GM08714 (cell line): ENCODE measurements at regions not wholly inside any gene's neighbourhood (a gene's known extent, or its start where the extent isn't known, plus 50 kb on each side); places are given as distances from the start of the nearest gene placed in this dataset.

Experiments used
- H3K4me3 ChIP-seq: fragments of 200-500 bp; sonication (Bioruptor generic); 2 replicates; pipeline ENCODE4 v1.5.1; 2014; ENCODE audit warnings: mild to moderate bottlenecking, low read length, inconsistent platforms
- ZNF274 ChIP-seq: IDR thresholded peaks from 2 replicates; pipeline ENCODE4 v1.6.1; 2012; ENCODE audit warnings: mild to moderate bottlenecking, low read depth, low read length

- TF ChIP-seq ZNF274 = no peak
- no peak overlapping the region for H3K4me3 ChIP-seq
Measured at GRCh38 chr6:169972736-169973135, 221.3 kb downstream of the ERMARD start.

- no peak overlapping the region for H3K4me3 ChIP-seq
- no peak for TF ChIP-seq ZNF274
Measured at GRCh38 chr6:169972101-169972651, 220.8 kb downstream of the ERMARD start.

- no peak for TF ChIP-seq ZNF274
- no peak overlapping the region for H3K4me3 ChIP-seq
Measured at GRCh38 chr6:169971081-169971861, 219.8 kb downstream of the ERMARD start.

- H3K4me3 ChIP-seq = no peak overlapping the region
- no peak for TF ChIP-seq ZNF274
Measured at GRCh38 chr6:169970306-169970988, 219.0 kb downstream of the ERMARD start.

- no peak overlapping the region for H3K4me3 ChIP-seq
- TF ChIP-seq ZNF274 = no peak
Measured at GRCh38 chr6:169969372-169970099, 218.1 kb downstream of the ERMARD start.

GRCh38 chr6:169968541-169969270 lies 217.3 kb downstream of the ERMARD start:
- H3K4me3 ChIP-seq = no peak overlapping the region
- TF ChIP-seq ZNF274 = no peak

- TF ChIP-seq ZNF274 = no peak
- H3K4me3 ChIP-seq = no peak overlapping the region
Measured at GRCh38 chr6:169967687-169968086, 216.3 kb downstream of the ERMARD start.

- H3K4me3 ChIP-seq = no peak overlapping the region
- TF ChIP-seq ZNF274 = no peak
Measured at GRCh38 chr6:169966312-169967181, 215.1 kb downstream of the ERMARD start.

GRCh38 chr6:169965657-169966311 lies 214.4 kb downstream of the ERMARD start:
- H3K4me3 ChIP-seq = no peak overlapping the region
- no peak for TF ChIP-seq ZNF274

- TF ChIP-seq ZNF274 = no peak
- no peak overlapping the region for H3K4me3 ChIP-seq
Measured at GRCh38 chr6:169965239-169965638, 213.8 kb downstream of the ERMARD start.

GRCh38 chr6:169964486-169965180 lies 213.2 kb downstream of the ERMARD start:
- H3K4me3 ChIP-seq = no peak overlapping the region
- no peak for TF ChIP-seq ZNF274
